Tibial nerve (tissue), 3 donors: ENCODE measurements at regions not wholly inside any gene's neighbourhood (a gene's known extent, or its start where the extent isn't known, plus 50 kb on each side); places are given as distances from the start of the nearest gene placed in this dataset.

Source experiments
- CTCF ChIP-seq, 5 experiments: fragments of 200-600 bp in 3 of 5; fragments of 450-650 bp in 2 of 5; sonication (generic) in 3 of 5; IDR thresholded peaks; one replicate each; pipeline ENCODE4 v1.5.1; 2016 to 2019; ENCODE audit warnings: antibody characterized with exemption in 5 of 5, mild to moderate bottlenecking in 3 of 5, moderate library complexity in 2 of 5
- POLR2A ChIP-seq, 2 donors: fragments of 450-650 bp; IDR thresholded peaks; one replicate each; pipeline ENCODE4 v1.6.1; 2017; ENCODE audit warnings: antibody characterized with exemption in 2 of 2, mild to moderate bottlenecking in 2 of 2, moderate library complexity in 2 of 2

- TF ChIP-seq POLR2A (IDR thresholded peaks at IDR 0.05), result no peak
- no peak for TF ChIP-seq CTCF (IDR thresholded peaks at IDR 0.05)
Measured at GRCh38 chr12:5170844-5171243, 127.2 kb downstream of the KCNA5 start.
